GM23248 (cell line): ENCODE measurements at regions not wholly inside any gene's neighbourhood (a gene's known extent, or its start where the extent isn't known, plus 50 kb on each side); places are given as distances from the start of the nearest gene placed in this dataset.

Experiments used
- EZH2 ChIP-seq: fragments of 200-600 bp; sonication (generic); IDR thresholded peaks from 2 replicates; pipeline ENCODE4 v1.6.1; 2018; ENCODE audit warnings: antibody characterized with exemption, mild to moderate bottlenecking; ENCODE audit not compliant: insufficient read depth, poor library complexity, severe bottlenecking
- EZH2phosphoT487 ChIP-seq: fragments of 200-600 bp; sonication (generic); IDR thresholded peaks from 2 replicates; pipeline ENCODE4 v1.6.1; 2018; ENCODE audit warnings: antibody characterized with exemption, moderate library complexity, mild to moderate bottlenecking, low read depth; ENCODE audit not compliant: insufficient read depth

DNA sequence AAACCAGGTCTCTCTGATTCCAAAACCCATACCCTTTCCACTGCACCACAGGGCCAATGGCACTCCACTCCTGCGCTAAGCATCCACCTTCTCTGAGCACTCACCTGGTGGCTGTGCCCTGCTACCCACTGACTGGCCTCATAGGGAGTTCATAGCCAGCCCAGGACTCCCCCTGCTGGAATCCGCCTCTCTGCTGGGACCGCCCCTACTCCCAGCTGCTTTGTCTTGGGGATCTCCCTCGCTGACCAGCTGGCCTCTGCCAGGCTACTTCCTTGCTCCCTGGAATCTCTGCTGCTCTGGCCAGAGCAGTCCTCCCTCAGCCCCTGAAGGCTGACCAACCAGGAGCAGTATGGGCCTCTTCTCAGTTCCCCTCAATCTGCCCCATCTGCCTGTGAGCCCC is 129.7 kb downstream of the FAXC start:
- TF ChIP-seq EZH2 (no peak), EZH2phosphoT487 (no peak)
